ENCODE measurements at regions not wholly inside any gene's neighbourhood (a gene's known extent, or its start where the extent isn't known, plus 50 kb on each side); places are given as distances from the start of the nearest gene placed in this dataset.

DNA sequence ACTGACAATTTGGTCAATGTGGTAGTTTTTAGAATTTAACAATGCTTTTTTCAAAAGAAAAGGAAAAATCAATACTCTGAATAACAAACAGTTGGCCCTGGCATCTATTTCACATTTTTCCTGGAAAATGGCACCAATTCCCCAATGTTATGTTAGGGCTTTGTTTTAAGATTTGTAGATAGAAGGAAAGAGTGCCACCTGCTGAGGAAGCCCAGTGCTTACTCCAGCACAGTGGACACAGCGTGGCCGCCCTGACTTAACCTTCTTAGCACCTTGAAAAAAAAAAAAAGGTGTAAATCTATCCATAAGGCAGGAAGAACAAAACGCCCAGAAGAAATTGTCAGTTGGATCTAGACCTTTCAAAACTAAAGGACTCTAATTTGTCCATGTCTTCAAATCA, 110.7 kb upstream of the CNTN4 start:
- ChIA-PET POLR2A (no interaction called here), CTCF (no interaction called here)
- Mint-ChIP-seq H3K4me3 (ENCODE audit: unreplicated experiment) (no peak overlapping the region), H3K27me3 (ENCODE audit: insufficient read depth, unreplicated experiment) (peaks cover 3% of the 10 kb centered on the region), H3K9me3 (ENCODE audit: unreplicated experiment) (no peaks in the 10 kb centered on the region), H3K36me3 (ENCODE audit: insufficient read depth, unreplicated experiment) (no peaks in the 10 kb centered on the region), H3K27ac (ENCODE audit: unreplicated experiment) (no peak overlapping the region), H3K4me1 (ENCODE audit: low read depth, unreplicated experiment) (no peaks in the 10 kb centered on the region)
- no peaks in the 10 kb centered on the region for H3K4me1 ChIP-seq
- no peaks in the 10 kb centered on the region for H3K27me3 ChIP-seq (replicated peaks; ENCODE audit: control insufficient read depth, insufficient read depth, low read length)
- H3K4me3 ChIP-seq (ENCODE audit: low read depth, low read length) = no peak overlapping the region
- BruUV-seq (replicated peaks) = no TSS peak
- H3K9me3 ChIP-seq = no peaks in the 10 kb centered on the region
- DNase-seq = peak; percentile 18 to 38
- intact Hi-C loops (cut with micrococcal nuclease; ENCODE audit: unreplicated experiment) = loop anchor here (1.0 to 10.0 kb wide), 5 partner anchors 203 to 1083 kb away; no protein-coding TSS in a partner anchor
- TF ChIP-seq, protein P1, sequence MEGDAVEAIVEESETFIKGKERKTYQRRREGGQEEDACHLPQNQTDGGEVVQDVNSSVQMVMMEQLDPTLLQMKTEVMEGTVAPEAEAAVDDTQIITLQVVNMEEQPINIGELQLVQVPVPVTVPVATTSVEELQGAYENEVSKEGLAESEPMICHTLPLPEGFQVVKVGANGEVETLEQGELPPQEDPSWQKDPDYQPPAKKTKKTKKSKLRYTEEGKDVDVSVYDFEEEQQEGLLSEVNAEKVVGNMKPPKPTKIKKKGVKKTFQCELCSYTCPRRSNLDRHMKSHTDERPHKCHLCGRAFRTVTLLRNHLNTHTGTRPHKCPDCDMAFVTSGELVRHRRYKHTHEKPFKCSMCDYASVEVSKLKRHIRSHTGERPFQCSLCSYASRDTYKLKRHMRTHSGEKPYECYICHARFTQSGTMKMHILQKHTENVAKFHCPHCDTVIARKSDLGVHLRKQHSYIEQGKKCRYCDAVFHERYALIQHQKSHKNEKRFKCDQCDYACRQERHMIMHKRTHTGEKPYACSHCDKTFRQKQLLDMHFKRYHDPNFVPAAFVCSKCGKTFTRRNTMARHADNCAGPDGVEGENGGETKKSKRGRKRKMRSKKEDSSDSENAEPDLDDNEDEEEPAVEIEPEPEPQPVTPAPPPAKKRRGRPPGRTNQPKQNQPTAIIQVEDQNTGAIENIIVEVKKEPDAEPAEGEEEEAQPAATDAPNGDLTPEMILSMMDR (IDR thresholded peaks at IDR 0.05; ENCODE audit: insufficient read depth in 1 of 2, low read depth in 1 of 2, low read length in 1 of 2, severe bottlenecking in 1 of 2, unreplicated experiment in 1 of 2) = peak; percentile 29 to 55
- H3K36me3 ChIP-seq (ENCODE audit: control insufficient read depth, insufficient read depth, low read length) = no peaks in the 10 kb centered on the region

DNA sequence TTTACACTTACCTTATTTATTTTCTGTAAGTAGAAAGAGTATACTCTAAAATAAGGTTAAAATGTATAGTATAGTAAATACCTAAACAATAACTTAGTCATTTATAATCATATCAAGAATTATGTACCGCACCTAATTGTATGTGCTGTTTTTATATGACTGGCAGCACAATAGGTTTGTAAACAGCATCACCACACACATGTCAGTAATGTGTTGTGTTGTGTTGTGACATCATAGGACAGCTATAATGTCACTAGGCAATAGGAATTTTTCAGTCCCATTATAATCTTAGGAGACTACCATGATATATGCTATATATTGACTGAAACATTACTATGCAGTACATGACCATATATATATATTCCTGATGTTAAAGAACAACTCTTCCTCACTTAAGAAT, 99.9 kb upstream of the CNTN4 start:
- Histone ChIP-seq H3K4me1 (no peaks in the 10 kb centered on the region), H3K9me3 (no peaks in the 10 kb centered on the region), H3K36me3 (ENCODE audit: control insufficient read depth, insufficient read depth, low read length) (no peaks in the 10 kb centered on the region), H3K27me3 (replicated peaks; ENCODE audit: control insufficient read depth, insufficient read depth, low read length) (no peaks in the 10 kb centered on the region), H3K4me3 (ENCODE audit: low read depth, low read length) (no peak overlapping the region)
- Mint-ChIP-seq H3K4me3 (ENCODE audit: unreplicated experiment) (no peak overlapping the region), H3K9me3 (ENCODE audit: unreplicated experiment) (no peaks in the 10 kb centered on the region), H3K27me3 (ENCODE audit: insufficient read depth, unreplicated experiment) (peaks cover 3% of the 10 kb centered on the region), H3K36me3 (ENCODE audit: insufficient read depth, unreplicated experiment) (no peaks in the 10 kb centered on the region), H3K27ac (ENCODE audit: unreplicated experiment) (no peak overlapping the region), H3K4me1 (ENCODE audit: low read depth, unreplicated experiment) (no peaks in the 10 kb centered on the region)
- ChIA-PET CTCF (no interaction called here), POLR2A (no interaction called here)
- no peak for DNase-seq
- TF ChIP-seq, protein P1 (IDR thresholded peaks at IDR 0.05; ENCODE audit: insufficient read depth in 1 of 2, low read depth in 1 of 2, low read length in 1 of 2, severe bottlenecking in 1 of 2, unreplicated experiment in 1 of 2) = no peak
- no TSS peak for BruUV-seq (replicated peaks)
- intact Hi-C loops (cut with micrococcal nuclease; ENCODE audit: unreplicated experiment) = no loop called here

- Histone ChIP-seq H3K27me3 (replicated peaks; ENCODE audit: control insufficient read depth, insufficient read depth, low read length) (no peaks in the 10 kb centered on the region), H3K4me3 (ENCODE audit: low read depth, low read length) (no peak overlapping the region), H3K4me1 (no peaks in the 10 kb centered on the region), H3K9me3 (no peaks in the 10 kb centered on the region), H3K36me3 (ENCODE audit: control insufficient read depth, insufficient read depth, low read length) (no peaks in the 10 kb centered on the region)
- Mint-ChIP-seq H3K36me3 (ENCODE audit: insufficient read depth, unreplicated experiment) (no peaks in the 10 kb centered on the region), H3K27me3 (ENCODE audit: insufficient read depth, unreplicated experiment) (peaks cover 3% of the 10 kb centered on the region), H3K27ac (ENCODE audit: unreplicated experiment) (no peak overlapping the region), H3K4me3 (ENCODE audit: unreplicated experiment) (no peak overlapping the region), H3K4me1 (ENCODE audit: low read depth, unreplicated experiment) (no peaks in the 10 kb centered on the region), H3K9me3 (ENCODE audit: unreplicated experiment) (peaks cover 8% of the 10 kb centered on the region)
- BruUV-seq (replicated peaks) = no TSS peak
- no peak for DNase-seq
- intact Hi-C loops (cut with micrococcal nuclease; ENCODE audit: unreplicated experiment) = no loop called here
- TF ChIP-seq, protein P1 (IDR thresholded peaks at IDR 0.05; ENCODE audit: insufficient read depth in 1 of 2, low read depth in 1 of 2, low read length in 1 of 2, severe bottlenecking in 1 of 2, unreplicated experiment in 1 of 2) = no peak
- ChIA-PET POLR2A (no interaction called here), CTCF (no interaction called here)
These were observed 97.2 kb upstream of the CNTN4 start for GRCh38 chr3:2001306-2002108.
